GM18868 (cell line): ENCODE measurements at regions not wholly inside any gene's neighbourhood (a gene's known extent, or its start where the extent isn't known, plus 50 kb on each side); places are given as distances from the start of the nearest gene placed in this dataset.
"Not testable (repeated sequence)": the region's sequence is repeated elsewhere in the genome, so short reads cannot be mapped to it uniquely, and the experiment has no call there.

Experiments
- ATAC-seq: cut with Tn5 transposase; IDR thresholded peaks from one replicate; pipeline ENCODE4 v1.9.1; 2021; ENCODE audit warnings: mild to moderate bottlenecking, moderate library complexity; ENCODE audit not compliant: unreplicated experiment

DNA sequence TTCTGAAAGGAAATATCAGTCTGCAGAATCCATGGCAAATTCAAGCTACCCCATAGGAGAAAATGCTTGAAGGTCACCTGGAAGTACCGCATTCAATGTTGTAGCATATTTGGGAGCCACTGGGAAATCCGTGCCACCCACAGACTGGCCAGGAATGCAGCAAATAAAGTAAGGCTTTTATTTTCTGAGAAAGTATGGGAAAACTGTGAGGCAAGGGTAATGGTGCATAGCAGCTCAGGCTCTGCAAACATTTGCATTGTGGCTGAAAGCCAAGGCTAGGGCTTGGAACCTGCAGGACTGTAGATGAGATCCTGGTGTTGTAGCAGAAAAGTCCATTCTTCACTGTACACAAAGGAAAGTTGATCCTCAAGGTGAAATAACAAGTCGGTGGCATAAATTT lies 450.9 kb upstream of the NR3C2 start:
- no peak for ATAC-seq

DNA sequence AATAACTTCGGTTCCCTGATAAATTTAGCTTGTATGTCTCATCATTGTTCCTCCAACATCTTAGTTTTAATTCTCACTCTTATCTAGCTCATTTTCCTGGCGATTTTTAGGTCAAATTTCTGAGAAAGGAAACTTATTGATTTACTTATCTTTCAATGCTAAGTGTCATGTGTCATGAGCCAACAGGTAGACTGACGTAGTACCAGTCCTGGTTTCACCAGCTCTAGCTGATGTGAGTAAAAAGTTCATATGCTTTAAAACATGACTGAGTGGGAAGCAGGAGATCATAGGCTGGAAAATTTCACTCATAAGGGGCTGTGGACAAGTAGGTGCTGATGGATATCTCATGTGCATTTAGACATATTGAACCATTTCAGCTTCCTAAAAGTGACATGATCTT lies 441.7 kb upstream of the NR3C2 start:
- ATAC-seq = no peak

DNA sequence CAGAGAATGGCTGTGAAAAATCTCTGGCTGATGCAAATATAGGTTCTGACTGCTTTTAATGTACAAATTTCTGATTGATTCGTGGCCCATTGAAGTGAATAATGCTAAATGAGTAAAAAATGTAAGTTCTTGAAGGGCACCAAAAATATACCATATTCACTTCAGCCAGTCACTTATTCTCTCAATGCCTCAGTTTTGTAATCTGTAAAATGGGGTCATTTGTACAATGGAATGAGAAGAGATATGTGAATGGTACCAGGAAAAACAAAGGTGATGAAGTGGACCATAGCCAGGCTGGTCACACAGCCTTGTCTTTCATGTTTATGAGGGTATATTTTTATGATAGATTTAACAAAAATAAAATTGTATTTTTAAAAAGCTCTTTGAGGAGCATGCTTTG lies 441.2 kb upstream of the NR3C2 start:
- ATAC-seq = no peak

DNA sequence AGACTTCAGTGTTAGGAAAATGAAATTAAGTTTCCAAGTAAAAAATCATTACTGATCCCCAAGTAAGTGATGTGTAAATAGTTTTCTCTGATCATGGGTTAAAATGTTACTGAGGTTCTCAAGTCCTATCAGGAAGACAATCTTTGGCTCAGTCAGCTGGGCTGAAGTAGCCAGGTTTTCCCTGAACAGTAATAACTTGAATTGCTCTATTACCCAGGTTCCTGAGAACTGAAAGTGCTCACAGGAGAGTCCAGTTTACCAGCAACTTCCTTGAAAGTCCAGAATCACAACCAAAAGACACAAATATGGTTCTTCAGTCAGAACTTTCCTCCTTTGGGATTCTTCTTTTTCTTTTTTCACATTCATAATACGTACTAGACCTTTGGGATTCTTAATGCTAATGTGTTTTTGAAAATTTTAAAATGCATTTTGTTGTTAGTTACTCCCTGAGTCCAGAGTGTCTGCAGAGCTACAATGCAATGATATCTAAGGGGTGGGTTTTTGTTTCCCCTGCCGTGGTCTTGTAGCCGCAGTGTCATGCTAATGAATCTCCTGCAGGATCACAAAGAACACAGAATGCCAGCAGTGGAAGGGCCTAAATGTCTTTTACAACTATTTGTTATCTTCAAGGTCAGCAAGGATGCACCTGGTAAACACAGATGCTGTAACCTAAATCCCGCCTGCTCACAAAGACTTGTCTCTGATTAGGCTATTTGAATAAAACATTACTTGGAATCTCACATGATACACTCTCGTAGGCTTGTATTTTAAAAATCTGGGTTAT lies 439.8 kb upstream of the NR3C2 start:
- ATAC-seq = no peak

DNA sequence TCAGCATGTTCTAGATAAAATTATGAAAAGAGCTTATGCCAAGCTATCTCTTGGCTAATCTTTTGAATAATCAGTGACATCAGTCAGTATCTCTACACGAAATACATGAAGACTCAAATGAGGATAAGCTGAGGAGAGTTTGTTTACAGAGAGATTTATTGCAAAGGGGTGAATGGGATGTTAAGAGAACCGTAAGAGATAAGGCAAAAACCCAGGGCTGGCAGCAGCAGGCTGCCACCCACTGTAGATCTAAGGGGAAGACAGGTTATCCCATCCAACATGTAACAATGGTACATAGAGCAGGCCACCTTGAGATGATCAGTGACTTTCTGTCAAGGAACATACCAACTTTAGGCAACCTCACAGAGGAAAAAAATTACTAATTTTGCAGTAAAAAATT lies 432.1 kb upstream of the NR3C2 start:
- no peak for ATAC-seq

DNA sequence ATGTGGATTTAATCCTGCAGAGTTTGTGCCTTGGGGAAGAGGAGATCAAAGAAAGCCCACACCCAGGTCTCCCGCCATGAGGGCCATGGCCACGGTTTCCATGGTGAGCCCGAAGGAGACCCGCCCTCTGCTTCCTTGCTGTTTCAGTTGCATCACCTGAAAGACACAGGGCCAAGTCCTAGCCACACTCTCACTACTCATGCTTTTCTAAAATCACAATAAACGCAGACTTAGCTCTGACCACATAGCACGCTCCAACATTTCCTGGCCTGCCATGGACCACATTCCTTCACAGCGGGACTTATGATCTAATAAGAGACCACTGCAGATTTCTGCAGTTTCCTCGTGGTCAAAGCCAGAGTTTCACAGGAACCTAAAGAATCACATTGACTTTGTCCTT lies 426.0 kb upstream of the NR3C2 start:
- ATAC-seq = no peak

DNA sequence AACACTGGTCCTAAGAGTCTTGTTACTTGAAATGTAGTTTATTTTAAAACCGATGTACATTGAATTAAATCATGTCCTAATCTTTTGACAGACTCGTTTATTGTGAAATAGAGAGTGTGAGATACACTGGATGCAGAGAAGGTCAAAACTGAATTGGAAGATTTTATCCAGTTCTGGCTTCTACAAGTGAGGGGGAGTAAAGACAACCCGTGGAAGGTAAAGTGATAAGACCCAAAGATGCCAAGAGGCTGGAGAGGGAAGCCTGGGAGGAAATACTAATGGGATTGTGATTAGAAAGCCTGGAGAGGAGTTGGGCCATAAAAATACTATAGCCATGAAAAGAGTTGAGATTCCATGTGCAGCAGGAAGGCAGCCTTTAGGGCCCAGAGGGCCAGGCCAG lies 424.5 kb upstream of the NR3C2 start:
- no peak for ATAC-seq

DNA sequence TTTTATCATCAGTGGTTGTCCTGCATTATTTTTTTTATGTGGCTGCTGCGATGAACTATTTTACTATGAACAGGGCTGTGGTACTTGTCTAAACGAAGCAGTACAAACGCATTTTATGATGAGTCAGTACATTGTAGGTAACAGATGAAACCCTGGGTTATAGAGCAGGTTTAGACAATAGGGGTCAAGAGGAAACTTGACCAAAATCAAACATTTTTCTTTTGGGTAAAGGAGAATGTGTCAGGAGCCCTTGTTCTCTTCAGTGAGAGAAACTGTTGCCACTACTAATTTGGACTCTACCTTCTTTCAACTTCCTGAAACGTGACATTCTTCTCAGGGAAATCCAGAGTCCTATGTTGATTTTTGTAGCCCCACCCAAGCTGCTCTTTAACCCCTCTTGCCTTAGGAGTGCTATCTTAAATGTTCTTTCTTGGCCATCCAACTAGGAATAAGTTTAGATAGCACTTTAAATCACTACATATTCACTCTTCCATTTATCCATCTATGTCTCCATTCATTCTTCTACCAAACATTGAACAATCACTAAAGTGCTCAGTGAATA lies 415.8 kb upstream of the NR3C2 start:
- no peak for ATAC-seq

DNA sequence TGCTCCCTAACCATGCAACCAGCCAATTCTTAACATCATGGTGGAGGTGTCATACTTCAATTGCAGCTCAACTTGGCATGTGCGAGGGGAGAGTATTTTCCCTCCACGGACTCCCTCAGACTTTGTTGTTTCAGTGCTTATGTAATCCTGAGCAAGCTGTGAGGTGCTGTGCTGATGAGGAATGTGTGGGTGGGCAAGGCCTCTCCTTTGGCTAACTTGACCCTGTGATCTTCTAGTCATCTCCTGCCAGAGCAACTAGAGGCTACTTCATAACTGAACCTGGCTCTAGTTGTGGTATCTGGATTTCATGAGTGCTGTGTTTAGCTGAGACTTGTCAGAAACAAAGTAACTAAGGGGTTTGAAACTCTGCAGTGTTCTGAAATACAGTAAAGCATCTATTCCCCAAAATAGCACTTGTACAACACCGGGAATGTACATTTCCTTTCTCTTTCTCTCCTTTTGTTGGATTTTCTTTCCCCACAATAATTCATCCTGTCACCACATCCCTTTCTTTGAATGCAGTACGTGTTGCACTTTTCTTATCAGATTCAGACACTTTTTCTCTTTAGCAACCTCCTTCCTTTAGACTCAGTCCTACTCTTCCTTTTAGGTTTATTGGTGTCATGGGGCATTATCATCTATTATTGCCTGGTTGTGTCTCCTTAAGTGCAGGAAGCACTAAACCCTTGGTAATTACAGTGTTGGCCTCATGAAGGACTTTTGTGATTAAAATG lies 415.2 kb upstream of the NR3C2 start:
- no peak for ATAC-seq

DNA sequence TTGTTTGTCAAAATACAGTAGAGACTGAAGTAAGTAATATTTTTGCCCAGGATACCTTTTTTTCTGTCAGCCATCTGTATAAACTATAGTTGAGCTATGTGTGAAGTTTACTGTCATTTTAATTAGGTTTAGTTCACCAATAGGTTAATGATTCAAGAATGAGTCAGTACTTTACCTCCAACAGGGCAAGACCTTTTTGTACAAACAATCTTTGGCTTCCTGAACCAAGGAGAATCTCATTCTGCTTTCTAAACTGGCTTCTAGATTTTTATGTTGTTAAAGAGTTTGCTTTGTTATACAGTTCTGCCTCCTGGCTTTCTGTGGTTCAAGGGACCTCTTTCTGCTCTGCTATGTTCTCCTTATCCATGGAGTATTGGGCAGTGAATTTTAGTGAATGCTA lies 412.0 kb upstream of the NR3C2 start:
- ATAC-seq = no peak

DNA sequence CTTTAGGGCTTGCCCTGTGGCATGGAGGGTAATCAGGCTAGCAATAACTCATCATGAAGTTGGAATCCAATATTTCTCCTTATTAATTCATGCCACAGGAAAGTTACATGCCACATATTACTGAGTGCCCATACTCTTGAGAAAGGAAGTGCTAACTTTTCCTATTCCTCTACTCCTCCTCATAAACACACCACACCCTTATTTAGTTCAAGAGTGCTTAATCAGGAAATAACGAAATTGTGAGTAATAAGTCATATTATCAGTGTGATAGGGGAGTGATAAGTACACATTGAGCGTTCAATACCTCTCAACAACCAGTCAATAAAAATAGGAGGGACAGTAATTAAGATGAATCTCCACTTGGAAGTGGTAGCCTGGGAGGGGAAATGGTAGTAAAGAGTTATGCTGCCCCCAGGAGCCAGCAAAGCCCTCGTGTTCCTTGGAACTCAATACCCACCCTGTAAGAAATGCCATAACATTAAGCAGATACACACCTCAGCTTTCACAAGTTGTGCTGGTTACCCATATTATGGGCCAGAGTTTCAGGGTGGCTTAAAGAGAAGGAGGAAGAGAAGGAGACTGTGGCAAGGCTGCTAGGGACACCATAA lies 410.0 kb upstream of the NR3C2 start:
- ATAC-seq = no peak

DNA sequence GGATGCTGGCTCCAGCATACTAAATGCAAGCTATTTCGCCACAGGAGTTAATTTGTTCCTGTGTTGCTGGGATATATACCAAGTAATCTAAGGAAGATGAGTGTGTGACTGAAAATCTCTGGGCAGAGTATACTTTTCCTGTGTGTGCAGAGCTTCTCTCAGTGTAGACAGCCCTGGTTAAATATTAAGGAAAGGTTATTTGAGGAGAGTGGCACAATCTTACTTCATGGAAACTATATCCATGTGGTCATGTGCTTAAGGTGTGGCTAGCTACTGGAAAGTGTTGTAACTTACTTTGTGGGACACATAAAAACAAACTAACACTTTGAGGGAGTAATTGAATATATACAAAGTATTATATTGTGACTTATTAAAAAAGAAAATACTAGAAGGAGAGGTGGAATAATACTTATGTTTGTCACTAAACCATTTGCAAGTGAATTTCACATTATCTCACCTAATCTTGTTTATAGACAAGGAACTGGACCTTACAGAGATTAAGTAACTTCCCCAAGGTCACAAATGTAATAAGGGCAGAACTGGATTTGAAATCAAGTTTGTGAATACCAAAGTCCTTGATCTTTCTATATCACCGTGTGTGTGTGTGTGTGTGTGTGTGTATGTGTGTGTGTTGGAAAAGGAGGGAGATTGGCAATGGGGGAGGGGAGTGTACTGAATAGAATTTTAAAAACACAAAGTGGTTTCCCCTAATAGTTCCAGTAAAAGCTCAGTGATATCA lies 408.2 kb upstream of the NR3C2 start:
- ATAC-seq = no peak

DNA sequence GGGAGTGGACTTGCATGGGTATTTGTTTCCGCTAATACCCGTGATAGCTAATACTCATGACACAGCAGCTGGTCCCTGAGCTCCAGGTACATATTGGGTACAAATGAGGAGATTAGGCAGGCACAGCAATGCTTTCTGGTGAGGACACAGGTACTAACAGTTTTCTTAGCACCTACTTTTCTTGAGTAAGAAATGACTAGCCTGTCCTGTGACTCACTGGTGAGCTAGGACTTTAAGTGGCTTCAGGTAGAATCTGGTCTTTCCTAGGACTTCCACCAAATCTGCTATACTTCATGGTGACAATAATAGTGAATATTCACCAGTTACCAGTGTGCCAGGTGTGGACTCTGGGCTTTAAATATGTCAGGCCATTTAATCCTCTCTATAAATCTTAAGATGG lies 407.4 kb upstream of the NR3C2 start:
- ATAC-seq = no peak

DNA sequence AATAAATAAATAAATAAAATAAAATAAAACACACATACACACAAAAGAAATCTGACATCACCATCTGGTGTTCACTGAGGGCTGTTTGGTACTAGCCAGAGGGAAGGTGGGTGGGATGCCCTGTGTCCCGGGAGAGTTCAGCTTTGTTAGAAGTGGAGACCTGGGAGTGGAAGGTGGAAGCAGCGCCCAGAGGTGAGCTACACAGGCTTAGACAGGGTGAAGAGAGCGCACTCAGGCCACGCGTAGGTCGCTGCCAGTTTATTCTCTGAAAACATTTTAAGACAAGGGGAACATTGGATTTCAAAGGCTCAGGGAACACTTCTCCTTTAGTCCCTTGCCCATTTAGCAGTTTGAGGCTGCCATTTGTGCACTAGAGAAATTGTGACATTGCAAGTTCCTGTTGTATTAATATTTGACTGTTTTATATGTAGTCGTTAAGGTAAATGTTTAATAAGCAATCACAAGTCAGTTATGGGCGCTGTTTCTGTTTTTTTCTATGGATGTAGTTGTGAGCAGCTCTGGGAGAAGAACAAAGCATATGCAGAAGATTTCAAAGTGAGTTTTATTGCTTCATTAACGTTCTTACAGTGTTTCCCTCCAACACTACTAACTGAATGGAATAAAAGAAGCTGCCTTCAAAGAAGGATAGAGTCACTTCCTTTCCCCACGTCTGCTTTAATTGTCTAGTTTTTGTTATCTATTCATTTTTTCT lies 405.5 kb upstream of the NR3C2 start:
- no peak for ATAC-seq

DNA sequence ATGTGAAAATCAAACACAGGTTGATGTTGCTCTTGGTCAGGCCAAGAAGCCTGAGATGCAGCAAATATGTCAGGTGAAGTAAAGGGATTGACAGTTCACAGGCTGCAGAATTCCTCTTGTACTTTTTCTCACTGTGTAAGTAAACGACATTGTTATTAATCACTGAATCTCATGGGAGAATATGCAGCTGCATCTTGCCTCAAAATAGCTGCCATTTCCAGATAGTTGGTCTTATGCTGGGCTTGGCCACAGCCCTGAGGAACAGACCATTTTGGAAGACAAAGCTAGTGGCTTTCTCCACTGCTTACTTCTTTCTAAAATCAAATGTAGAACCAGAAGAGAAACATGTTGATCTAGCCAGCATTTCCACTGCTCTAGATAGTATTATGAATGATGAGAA lies 403.4 kb upstream of the NR3C2 start:
- ATAC-seq = no peak

DNA sequence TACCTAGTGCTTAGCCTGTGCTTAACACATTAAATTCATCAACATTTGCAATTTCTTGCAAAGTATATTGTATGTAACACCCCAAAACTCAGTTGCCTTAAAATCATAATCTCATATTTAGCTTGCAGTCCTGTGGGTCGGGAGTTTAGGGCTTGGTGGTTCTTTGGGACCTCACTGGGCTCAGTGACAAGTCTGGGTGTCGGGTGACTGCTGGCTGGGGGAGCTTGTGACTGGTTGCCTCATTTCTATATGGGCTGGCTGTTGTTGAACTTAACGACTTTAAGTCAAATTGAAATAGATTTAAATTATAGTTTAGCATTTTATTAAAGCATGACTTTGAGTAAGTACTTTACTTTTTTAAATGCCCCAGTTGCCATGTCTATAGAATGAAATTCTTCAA lies 401.4 kb upstream of the NR3C2 start:
- no peak for ATAC-seq

DNA sequence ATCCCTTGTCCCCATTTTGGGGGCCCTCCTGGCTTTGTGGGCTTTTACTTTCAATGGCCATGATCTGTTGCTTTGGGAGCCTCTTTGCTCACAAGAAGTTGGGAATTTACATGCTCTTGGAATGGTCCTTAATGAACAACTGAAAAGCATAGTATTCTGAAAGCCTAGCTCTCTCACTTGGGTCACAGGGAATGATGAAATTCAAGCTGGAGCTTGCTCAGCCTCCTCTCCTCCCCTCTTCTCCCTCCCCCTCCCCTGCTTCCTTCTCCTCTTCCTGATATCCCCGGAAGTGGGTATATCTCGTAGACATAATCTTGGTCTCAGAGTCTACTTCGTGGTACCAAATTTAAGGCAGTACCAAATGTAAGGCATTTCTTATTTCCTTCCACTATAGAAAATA lies 400.6 kb upstream of the NR3C2 start:
- no peak for ATAC-seq

DNA sequence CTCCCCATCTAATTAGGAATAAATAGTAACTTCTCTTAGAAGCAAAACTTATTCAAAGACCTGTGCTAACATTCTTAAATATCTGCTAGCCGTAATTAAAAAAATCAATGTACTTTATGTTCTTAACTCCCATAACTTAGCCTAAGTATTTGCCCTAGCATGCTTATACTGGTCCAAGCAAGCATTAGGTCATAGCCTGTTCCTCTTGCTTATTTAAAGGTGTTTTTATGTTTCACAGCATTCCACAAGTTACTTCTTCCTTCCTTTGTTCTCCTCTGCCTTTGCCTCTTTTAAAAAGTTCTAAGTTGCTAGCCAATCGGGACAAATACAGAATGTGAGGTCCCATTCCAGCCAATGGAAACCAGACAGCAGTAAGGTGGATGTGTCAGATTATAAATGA lies 395.4 kb upstream of the NR3C2 start:
- not testable (repeated sequence) for ATAC-seq

DNA sequence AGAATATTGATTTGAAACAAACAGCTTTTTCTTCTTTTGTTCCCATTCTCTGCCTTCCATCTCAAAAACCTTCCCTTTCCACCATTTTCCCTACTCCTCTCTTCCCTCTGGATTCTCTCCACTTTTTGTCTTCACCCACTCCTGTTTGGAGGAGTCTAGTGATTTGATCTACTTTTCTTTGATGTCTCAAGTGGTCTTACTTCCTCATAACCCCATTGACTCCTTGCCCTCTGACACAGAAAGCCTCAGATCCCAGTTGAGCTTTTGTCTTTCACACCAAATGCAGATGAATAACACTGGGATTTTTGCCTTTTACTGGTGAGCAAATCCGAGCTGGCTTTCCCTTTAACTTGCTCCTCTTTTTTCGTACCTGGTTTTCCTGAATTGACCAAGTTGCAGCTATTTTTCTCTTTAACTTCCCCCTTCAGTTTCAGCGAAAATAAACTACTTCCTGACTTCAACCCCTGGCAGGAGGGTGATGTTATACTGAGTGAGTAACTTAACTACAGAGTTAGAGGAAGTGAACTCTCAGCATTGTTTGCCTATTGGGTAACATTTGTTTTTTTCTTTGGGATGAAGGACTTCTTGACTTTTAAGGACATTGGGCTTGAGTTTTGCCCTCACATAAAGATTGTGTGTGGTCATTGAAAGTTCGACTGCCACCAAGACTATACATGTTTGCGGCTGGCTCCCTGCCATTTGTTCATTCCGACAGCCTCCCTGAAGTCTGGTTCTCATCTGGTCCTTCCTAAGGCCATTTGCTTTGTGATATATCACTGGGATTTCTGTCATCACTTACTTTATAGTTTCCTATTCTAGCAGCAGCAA lies 392.8 kb upstream of the NR3C2 start:
- no peak for ATAC-seq

DNA sequence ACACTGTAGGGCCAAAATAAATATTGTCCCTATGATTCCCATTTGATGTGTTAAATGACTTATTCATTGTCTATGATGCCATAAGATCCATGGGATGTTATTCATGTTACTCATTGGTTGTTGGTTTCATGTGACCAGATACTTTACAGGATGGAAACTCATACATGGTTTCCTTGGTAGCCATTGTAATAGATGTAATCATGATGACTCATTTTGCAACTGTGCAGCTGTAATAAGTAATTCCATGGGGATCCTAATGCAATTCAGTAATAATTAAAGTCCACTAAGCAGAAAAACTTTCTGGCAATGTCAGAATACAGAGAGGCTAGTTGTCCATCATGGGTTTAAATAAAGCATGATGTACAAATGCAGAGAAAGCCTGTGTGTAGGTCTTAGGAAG lies 389.7 kb upstream of the NR3C2 start:
- no peak for ATAC-seq
